ENCODE measurements at regions not wholly inside any gene's neighbourhood (a gene's known extent, or its start where the extent isn't known, plus 50 kb on each side); places are given as distances from the start of the nearest gene placed in this dataset.

DNA sequence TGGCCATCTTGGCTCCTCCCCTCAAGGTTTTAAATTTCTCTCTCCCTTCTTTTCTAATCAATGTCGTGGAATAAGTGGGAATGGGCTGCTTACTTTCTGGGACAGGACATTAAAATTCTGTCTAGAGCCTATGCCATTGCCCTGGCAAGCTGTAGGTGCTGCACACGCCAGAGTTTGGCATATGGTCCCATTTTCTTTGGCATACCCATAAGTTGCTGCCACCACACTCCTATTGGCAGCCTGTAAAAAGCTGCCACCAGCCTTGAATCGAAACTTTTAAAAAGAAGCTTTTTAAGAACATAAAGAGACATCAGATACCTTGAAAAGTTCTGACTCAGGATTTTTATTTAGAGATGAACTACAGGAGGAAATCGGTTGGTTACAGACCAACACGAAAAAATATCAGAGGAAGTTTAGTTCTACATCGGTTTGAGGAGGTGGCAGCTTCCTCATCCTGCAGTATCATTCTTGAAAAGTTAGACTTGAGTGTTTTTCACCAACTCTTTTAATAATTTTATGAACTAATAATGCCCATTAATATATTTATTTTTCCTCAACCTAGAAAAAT, 517.8 kb upstream of the ANO5 start:
- intact Hi-C loops (cut with micrococcal nuclease) = no loop called here
- Mint-ChIP-seq H3K9me3 (ENCODE audit: unreplicated experiment) (peaks cover 8% of the 10 kb centered on the region), H3K27me3 (ENCODE audit: insufficient read depth, unreplicated experiment) (no peaks in the 10 kb centered on the region), H3K27ac (ENCODE audit: low read depth, unreplicated experiment) (no peak overlapping the region), H3K4me1 (ENCODE audit: insufficient read depth, unreplicated experiment) (no peaks in the 10 kb centered on the region), H3K36me3 (ENCODE audit: insufficient read depth, unreplicated experiment) (peaks cover 6% of the 10 kb centered on the region), H3K4me3 (ENCODE audit: unreplicated experiment) (no peak overlapping the region)
- DNase-seq (ENCODE audit: unreplicated experiment) = no peak
- ChIA-PET CTCF (no interaction called here), POLR2A (no interaction called here)
- TF ChIP-seq, protein P1, sequence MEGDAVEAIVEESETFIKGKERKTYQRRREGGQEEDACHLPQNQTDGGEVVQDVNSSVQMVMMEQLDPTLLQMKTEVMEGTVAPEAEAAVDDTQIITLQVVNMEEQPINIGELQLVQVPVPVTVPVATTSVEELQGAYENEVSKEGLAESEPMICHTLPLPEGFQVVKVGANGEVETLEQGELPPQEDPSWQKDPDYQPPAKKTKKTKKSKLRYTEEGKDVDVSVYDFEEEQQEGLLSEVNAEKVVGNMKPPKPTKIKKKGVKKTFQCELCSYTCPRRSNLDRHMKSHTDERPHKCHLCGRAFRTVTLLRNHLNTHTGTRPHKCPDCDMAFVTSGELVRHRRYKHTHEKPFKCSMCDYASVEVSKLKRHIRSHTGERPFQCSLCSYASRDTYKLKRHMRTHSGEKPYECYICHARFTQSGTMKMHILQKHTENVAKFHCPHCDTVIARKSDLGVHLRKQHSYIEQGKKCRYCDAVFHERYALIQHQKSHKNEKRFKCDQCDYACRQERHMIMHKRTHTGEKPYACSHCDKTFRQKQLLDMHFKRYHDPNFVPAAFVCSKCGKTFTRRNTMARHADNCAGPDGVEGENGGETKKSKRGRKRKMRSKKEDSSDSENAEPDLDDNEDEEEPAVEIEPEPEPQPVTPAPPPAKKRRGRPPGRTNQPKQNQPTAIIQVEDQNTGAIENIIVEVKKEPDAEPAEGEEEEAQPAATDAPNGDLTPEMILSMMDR (IDR thresholded peaks at IDR 0.05; ENCODE audit: unreplicated experiment) = no peak
- BruUV-seq (replicated peaks) = no TSS peak

DNA sequence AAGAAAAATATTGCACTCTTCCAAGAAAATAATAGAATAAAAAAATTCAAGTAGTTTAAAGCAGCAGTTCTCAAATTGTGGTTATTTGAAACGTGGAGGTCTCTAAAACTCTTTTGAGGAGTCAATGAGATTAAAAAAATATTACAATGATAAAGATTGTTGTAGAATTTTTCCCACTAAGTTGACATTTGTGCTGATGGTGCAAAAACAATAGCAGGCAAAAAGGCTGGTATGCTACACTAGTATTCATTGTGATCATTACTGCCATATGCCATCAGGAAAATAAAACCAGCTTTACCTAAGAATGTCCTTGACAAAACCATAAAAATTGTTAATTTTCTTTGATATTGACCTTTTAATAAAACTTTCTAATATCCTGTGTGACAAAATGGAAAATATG, 505.2 kb upstream of the ANO5 start:
- BruUV-seq (replicated peaks) = no TSS peak
- Mint-ChIP-seq H3K27ac (ENCODE audit: low read depth, unreplicated experiment) (no peak overlapping the region), H3K9me3 (ENCODE audit: unreplicated experiment) (peaks cover 7% of the 10 kb centered on the region), H3K27me3 (ENCODE audit: insufficient read depth, unreplicated experiment) (no peaks in the 10 kb centered on the region), H3K4me3 (ENCODE audit: unreplicated experiment) (no peak overlapping the region), H3K36me3 (ENCODE audit: insufficient read depth, unreplicated experiment) (no peaks in the 10 kb centered on the region), H3K4me1 (ENCODE audit: insufficient read depth, unreplicated experiment) (no peaks in the 10 kb centered on the region)
- no peak for DNase-seq (ENCODE audit: unreplicated experiment)
- intact Hi-C loops (cut with micrococcal nuclease) = no loop called here
- CTCF ChIA-PET = interaction anchor here (0.6 kb wide), 1 partner anchor 252 kb away, joined by 3 read pairs; no protein-coding TSS in a partner anchor
- POLR2A ChIA-PET = no interaction called here
- TF ChIP-seq, protein P1 (IDR thresholded peaks at IDR 0.05; ENCODE audit: unreplicated experiment) = no peak

DNA sequence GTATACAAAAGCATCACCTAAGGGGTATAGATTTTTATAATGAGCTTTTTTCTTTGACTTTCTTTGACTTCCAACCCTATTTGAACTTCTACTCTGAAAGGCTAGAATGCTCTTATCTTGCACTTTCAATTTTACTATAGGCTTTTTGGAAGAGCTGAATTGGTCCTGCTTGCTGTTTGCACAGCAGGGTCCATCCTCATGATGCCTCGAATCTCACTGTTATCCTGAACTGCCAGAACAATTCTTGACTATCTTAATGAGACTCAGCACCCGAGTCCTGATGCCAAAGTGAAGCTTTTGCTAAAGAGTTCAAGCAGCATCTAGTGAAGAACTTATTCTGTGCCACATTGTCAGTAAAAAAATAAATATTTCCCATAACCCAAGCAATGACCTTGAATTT, 488.3 kb upstream of the ANO5 start:
- intact Hi-C loops (cut with micrococcal nuclease) = no loop called here
- H3K4me3 Mint-ChIP-seq (ENCODE audit: unreplicated experiment) = no peak overlapping the region
- DNase-seq (ENCODE audit: unreplicated experiment) = no peak
- no TSS peak for BruUV-seq (replicated peaks)
- H3K9me3 Mint-ChIP-seq (ENCODE audit: unreplicated experiment) = peaks cover 13% of the 10 kb centered on the region
- TF ChIP-seq, protein P1 (IDR thresholded peaks at IDR 0.05; ENCODE audit: unreplicated experiment) = no peak
- no peaks in the 10 kb centered on the region for H3K4me1 Mint-ChIP-seq (ENCODE audit: insufficient read depth, unreplicated experiment)
- H3K36me3 Mint-ChIP-seq (ENCODE audit: insufficient read depth, unreplicated experiment) = no peaks in the 10 kb centered on the region
- ChIA-PET CTCF (no interaction called here), POLR2A (no interaction called here)
- no peaks in the 10 kb centered on the region for H3K27me3 Mint-ChIP-seq (ENCODE audit: insufficient read depth, unreplicated experiment)
- no peak overlapping the region for H3K27ac Mint-ChIP-seq (ENCODE audit: low read depth, unreplicated experiment)

DNA sequence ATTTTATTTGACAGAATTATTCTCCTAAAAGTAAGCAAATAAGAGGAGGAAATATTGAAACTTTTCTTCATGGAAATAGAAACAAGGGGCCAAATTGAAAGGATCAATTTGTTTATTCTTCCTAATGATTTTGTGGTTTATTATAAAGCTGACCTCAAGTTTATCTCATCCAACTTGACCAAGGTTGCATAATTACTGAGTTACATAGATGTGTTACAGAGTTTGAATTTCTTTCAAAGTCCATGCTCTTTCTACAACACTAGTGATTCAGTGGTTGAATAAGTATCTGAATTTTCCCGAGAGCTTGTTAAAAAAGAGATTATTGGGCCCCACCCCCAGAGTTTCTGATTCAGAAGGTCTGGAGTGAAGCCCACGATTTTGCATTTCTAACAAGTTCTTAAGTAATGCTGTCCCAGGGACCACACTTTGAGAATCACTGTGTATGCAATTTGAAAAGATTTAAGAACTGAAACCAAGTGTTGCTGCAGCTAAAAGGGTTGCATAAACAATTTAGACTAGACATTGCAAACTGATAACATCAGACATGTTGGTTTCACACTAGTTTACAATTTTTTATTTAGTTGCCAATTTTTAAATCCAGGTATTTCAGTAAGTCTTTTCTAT, 485.7 kb upstream of the ANO5 start:
- Mint-ChIP-seq H3K4me3 (ENCODE audit: unreplicated experiment) (no peak overlapping the region), H3K9me3 (ENCODE audit: unreplicated experiment) (peaks cover 13% of the 10 kb centered on the region), H3K4me1 (ENCODE audit: insufficient read depth, unreplicated experiment) (no peaks in the 10 kb centered on the region), H3K36me3 (ENCODE audit: insufficient read depth, unreplicated experiment) (no peaks in the 10 kb centered on the region), H3K27ac (ENCODE audit: low read depth, unreplicated experiment) (no peak overlapping the region), H3K27me3 (ENCODE audit: insufficient read depth, unreplicated experiment) (no peaks in the 10 kb centered on the region)
- TF ChIP-seq, protein P1 (IDR thresholded peaks at IDR 0.05; ENCODE audit: unreplicated experiment) = no peak
- DNase-seq (ENCODE audit: unreplicated experiment) = no peak
- ChIA-PET CTCF (no interaction called here), POLR2A (no interaction called here)
- intact Hi-C loops (cut with micrococcal nuclease) = no loop called here
- BruUV-seq (replicated peaks) = no TSS peak
